Activated CD4-positive, alpha-beta T cell treated with anti-CD3 and anti-CD28 coated beads, Interleukin-2, amount 50 U/mL, for 4 hours (primary cell): ENCODE measurements at regions not wholly inside any gene's neighbourhood (a gene's known extent, or its start where the extent isn't known, plus 50 kb on each side); places are given as distances from the start of the nearest gene placed in this dataset.

Experiments used
- DNase-seq, 2 experiments: peaks; one replicate each; pipeline ENCODE4 v3.0.0-alpha.2; 2020

DNA sequence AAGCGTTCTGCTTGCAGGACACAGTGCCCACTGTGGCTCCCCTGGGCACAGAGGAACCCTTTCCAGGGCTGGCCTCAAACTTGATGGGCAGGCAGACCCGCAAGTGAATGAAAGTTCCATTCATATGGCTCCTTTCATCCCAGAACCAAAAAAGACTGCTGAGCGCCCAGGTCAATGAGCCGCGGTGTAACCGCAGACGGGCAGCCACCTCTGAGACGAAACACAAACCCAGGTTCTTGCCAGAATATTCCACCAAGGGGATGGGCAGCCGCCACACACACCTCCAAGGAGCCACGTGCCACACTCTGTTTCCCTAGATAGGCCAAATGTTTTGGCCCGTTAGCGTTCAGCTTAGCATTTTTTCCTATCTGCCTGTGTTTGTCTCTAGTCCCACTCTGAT, 82.8 kb upstream of the IGF1R start:
- no peak for DNase-seq

DNA sequence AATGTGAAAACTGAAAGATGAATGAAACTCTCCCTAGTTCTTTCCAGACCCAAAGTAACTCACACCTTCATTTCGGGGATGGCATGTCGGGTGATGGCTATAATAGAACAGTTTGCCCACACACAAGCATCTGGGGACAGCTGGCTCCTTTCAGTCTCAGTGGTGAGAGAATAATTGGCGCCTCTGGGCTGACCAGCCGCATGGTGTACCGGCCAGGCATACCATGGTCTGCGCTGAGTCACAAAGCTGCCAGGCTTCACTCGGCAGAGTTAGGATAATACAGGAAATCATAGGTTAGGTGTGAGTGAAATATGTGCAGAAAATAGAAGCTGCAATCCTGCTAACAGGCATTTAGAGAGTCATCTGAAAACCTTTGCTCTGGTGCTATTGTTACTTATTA, 80.4 kb upstream of the IGF1R start:
- no peak for DNase-seq

DNA sequence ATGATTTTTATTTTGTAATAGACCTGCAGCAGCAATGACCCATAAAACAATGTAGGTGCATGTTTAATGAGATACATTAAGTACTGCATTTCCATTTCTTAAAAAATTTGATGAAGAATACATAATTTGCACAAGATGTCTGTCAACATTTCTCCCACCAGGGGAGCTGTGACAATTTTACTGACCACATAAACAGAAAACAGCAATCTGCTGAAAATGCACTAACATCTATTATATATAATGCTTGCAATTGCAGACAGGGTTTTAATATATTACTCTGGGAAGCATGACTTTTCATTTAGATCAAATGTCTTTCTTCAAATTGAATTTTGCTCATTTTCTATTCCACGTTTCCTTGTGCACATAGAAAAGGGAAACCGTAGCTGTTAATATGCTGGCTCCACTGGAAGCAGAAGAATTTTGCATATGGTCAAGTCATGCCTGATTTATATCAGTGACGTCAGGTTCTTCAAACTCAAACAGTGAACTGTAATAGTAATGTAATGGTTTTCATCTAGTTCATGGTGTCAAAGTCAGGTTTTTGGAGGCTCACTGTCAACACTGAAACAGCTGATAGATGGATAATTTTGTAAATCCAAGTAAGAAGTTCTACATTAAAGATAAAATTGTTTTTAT, 79.8 kb upstream of the IGF1R start:
- DNase-seq: no peak

DNA sequence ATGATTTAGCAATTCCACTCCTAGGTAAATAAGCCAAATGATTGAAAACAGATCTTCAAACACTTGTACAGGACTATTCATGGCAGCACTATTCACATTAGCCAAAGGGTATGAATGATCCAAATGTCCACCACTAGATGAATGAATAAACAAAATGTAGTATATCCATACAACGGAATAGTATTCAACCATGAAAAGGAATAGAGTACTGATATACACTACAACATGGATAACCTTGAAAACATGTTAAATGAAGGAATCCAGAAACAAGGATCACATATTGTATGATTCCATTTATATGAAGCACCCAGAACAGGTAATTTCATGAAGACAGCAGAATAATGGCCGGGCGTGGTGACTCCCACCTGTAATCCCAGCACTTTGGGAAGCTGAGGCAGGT, 78.2 kb upstream of the IGF1R start:
- no peak for DNase-seq

DNA sequence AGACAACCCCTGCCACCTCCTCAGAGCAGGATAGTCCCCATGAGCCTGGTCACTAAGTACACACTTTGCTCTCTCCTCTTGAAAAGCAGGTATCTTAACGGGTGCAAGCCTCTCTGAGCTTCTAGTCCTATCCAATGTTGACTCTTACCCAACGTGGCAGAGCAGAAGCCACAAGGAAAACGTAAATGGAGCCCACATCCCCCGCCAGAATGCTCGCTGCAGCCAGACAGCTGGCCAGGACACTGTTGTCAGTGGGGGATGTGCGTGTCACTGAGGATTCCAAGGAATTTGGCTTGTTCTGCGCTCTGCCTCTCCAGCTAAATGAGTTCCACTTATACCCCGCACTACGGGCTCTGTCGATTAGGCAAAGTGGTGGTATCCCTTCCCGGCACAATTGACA, 67.8 kb upstream of the IGF1R start:
- DNase-seq: no peak

DNA sequence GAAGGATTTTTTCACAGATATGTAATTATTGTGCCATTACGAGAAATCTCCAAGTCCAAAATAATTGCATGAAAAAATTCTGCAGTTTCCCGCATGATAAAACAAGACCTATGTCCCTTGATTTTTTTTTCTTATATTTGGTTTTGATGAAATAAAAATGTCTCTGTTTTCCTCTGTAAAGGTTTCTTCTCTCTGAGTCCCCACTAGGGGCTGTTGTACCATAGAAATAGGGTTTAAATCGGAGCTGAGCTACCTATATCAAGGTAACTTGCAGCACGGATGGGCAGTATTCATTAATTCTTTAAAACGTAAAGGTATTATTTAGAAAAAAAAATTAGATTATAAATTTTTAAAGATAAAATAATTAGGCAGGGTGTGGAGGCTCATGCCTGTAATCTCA, 66.6 kb upstream of the IGF1R start:
- no peak for DNase-seq

DNA sequence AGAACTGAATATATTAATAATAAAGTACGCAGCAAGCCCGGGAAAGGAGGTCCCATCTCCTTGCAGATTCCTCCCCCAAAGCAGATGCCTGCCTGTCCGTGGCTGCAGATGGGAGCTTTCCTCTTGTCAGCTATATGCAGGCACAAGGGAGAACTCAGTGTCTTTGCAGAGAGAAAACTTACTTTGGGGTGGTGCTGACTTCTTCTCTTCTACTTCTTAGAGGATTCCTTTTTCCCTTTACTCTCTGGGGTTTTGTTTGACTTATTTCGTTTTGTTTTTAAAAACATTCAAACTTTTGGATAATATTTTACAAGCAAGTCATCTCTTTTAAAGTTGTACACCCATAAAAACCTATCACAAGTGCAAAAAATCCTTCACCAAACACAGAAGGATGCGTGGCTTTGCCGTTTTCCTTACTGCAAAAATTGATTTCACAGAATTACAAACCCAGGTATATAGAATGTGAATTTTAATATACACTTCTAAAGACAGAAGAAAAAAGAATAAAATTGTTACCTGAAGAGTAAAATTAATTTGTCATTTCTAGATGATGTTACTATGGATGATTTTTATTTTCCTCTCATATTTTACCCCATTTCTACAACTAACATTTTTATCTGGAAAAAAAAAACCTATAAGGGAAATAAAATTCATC, 65.3 kb upstream of the IGF1R start:
- no peak for DNase-seq

DNA sequence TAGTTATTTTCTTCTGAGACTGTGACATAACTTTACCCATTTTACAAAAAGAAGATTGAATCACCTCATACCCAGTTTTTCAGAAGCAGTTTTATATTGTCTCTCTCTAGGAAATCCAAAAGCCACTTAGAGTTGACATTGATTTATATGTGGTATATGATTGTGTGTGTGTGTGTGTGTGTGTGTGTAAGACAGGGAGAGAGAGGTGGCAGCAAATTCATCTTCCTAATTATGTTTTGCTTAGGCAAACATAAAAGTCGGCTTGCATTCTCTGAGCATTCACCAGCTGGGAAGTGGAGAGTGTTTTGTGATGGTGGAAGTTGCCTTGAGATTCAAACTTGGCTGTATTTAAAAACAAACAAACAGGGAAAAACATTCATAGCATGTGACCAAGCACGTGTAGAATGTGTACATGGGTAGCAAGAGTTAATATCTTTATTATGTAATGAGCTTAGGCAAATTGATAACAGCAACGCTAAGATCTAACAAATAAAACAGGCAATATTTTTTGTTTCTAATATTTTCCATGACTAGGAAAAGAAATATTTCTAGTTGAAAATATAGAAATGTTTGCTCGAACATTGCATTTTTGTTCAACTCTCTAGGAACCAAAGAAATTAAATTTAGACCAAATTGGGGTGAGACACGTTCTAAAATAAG, 64.4 kb upstream of the IGF1R start:
- no peak for DNase-seq

DNA sequence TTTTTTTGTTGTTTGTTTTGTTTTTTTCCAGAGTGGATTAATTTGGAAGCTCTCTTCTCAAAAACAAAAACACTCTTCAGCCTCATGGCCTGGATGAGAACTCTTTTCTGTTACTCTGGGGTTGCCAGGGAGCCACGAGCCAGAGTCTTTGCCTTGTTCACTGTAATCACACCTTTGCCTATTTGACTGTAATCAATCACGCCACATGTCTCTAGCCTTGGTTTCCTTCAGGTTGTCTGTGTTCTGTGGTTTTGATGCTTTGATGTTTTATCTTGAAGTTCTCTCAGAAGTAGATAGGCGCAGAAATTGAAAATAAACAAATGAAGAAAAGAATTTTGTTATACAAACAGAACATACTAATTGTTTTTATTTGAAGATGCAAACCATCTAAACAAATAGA, 62.3 kb upstream of the IGF1R start:
- no peak for DNase-seq

DNA sequence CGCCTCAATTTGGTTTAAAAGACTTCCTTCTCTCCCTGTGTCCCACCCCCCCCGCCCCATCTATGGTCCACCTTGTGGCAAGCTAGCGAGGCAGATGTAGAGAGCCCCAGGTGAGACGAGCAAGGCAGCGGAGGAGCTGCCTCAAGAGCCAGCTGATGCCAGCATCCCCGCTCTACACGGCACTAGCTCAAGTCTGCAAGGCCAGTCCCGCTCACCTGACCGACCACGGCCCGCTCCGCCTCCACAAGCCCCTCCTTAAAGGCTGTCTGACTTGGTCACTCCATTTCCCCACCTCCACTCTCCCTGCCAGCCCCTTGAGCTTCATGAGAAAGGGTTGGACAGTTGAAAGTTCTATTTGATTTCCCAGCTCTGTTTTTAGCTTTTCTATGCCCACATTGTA, 56.2 kb upstream of the IGF1R start:
- no peak for DNase-seq

DNA sequence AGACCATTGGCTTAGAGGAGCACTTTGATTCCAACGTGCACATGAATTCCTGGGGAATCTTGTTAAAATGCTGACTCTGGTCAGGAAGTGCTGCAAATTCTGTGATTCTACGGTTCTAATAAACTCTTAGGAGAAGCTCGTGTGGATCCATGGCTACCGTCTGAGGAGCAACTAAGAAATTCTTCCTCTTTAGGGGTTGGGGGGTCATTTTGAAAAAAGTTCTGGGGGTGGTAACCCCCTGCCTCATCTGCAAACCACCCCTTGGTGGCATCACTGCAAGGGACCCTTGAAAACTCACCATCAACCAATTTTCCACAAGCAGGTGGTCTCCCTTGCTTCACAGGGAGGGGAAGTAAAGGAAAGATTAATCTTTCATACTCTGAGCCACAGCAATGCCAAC, 52.2 kb upstream of the IGF1R start:
- DNase-seq: no peak

DNA sequence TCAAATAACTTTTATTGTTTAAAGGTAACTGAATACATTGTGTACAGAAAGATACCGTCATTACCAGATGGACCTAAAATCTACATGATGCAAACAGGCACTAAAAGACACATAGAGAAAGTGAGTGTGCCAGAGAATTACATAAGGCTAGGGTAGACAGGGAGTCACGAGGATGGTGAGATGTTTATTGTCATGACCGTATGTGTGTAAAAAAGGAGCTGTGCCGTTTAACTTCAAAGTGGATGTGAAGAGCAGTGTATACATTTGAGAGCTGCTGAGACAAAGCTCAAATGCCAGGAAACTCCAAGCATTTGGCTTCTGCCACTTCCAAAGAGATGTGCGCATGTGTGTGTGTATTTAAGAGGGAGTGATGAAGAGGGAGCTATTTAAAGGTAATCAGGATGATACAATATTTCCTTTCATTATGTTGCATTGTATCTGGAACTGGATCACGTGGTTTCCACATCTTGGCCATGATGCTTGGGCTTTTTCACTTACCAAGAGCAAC, 51.4 kb upstream of the IGF1R start:
- no peak for DNase-seq

DNA sequence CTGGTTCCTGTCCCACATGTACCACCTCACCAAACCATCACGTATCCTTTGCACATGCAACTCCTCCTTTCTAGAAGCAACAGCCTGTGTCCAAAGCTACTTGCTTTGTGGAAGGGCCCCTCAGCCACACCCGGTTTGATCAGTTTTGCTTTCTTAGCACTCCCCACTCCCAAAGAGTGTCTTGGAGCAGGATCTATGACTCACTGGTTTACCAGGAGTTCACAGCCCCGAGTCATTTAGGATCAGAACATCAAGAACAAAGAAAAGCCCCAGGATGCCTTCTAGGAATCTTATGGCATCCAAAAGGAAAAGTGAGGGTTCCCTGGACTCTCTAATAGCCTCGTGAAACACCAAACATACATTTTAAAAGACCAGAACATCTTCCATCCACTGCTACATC, 50.7 kb upstream of the IGF1R start:
- DNase-seq: no peak
